Astrocyte of the cerebellum (primary cell): ENCODE measurements at regions not wholly inside any gene's neighbourhood (a gene's known extent, or its start where the extent isn't known, plus 50 kb on each side); places are given as distances from the start of the nearest gene placed in this dataset.
A peak's percentile ranks its signal among the peaks of the same experiment; 100 is the strongest.

ENCODE experiments used
- DNase-seq: peaks from one replicate; pipeline ENCODE4 v3.0.0-alpha.2; 2011; ENCODE audit warnings: low read depth
- H3K4me3 ChIP-seq: 2 replicates; pipeline ENCODE4 v1.5.1; 2011; ENCODE audit warnings: mild to moderate bottlenecking, low read depth, low read length, moderate library complexity
- CTCF ChIP-seq: IDR thresholded peaks from 2 replicates; pipeline ENCODE4 v1.5.1; 2012; ENCODE audit warnings: low read length, low read depth, moderate library complexity, mild to moderate bottlenecking; ENCODE audit errors: missing control alignments
- in situ Hi-C: cut with HindIII; loops from 2 replicates; pipeline ENCODE4 v1.10.0; 2017; ENCODE audit warnings: low sequenced_read_pairs

- DNase-seq: no peak
- TF ChIP-seq CTCF: no peak
- in situ Hi-C loops: no loop called here
- no peak overlapping the region for H3K4me3 ChIP-seq
Measured at GRCh38 chr2:37868866-37869265, 56.2 kb upstream of the RMDN2 start.

- no peak for TF ChIP-seq CTCF
- in situ Hi-C loops: no loop called here
- DNase-seq: no peak
- H3K4me3 ChIP-seq: no peak overlapping the region
Measured at GRCh38 chr2:37869304-37869703, 55.8 kb upstream of the RMDN2 start.

- in situ Hi-C loops: loop anchor here (5.0 kb wide), 1 partner anchor 462 kb away; no protein-coding TSS in a partner anchor
- TF ChIP-seq CTCF: no peak
- peak; percentile 72 for DNase-seq
- no peak overlapping the region for H3K4me3 ChIP-seq
Measured at GRCh38 chr2:37869771-37870170, 55.3 kb upstream of the RMDN2 start.

GRCh38 chr2:37870829-37871228, 54.3 kb upstream of the RMDN2 start:
- no peak for DNase-seq
- H3K4me3 ChIP-seq: no peak overlapping the region
- in situ Hi-C loops: loop anchor here (5.0 kb wide), 1 partner anchor 464 kb away; no protein-coding TSS in a partner anchor
- no peak for TF ChIP-seq CTCF

GRCh38 chr2:37871456-37872191, 53.5 kb upstream of the RMDN2 start:
- no peak overlapping the region for H3K4me3 ChIP-seq
- no peak for TF ChIP-seq CTCF
- in situ Hi-C loops: loop anchor here (5.0 kb wide), 1 partner anchor 464 kb away; no protein-coding TSS in a partner anchor
- DNase-seq: no peak

GRCh38 chr2:37872192-37872750, 52.8 kb upstream of the RMDN2 start:
- in situ Hi-C loops: loop anchor here (5.0 kb wide), 1 partner anchor 465 kb away; no protein-coding TSS in a partner anchor
- no peak for DNase-seq
- TF ChIP-seq CTCF: no peak
- H3K4me3 ChIP-seq: no peak overlapping the region
